Calu3 (cell line): ENCODE measurements at regions not wholly inside any gene's neighbourhood (a gene's known extent, or its start where the extent isn't known, plus 50 kb on each side); places are given as distances from the start of the nearest gene placed in this dataset.

ENCODE experiments used
- BruUV-seq: library from RNA; stranded (reverse); fragments of 400-500 nt; replicated peaks from 2 replicates; lab custom pipeline; 2021; lab: Mats Ljungman, UMichigan
- CTCF ChIA-PET: fragments of 300-600 bp; sonication (Branson Sonifier 250); formaldehyde crosslinking; loops from one replicate; lab custom pipeline; 2022; ENCODE audit warnings: antibody characterized with exemption; lab: Charles Lee
- DNase-seq: peaks from one replicate; pipeline ENCODE4 v3.0.0; 2022
- H3K27ac Mint-ChIP-seq: one replicate; pipeline ENCODE4 v1.8.0; 2022; ENCODE audit warnings: mixed read lengths; ENCODE audit not compliant: unreplicated experiment
- H3K27me3 Mint-ChIP-seq: one replicate; pipeline ENCODE4 v1.8.0; 2022; ENCODE audit warnings: mixed read lengths; ENCODE audit not compliant: unreplicated experiment
- H3K36me3 Mint-ChIP-seq: one replicate; pipeline ENCODE4 v1.8.0; 2022; ENCODE audit warnings: mild to moderate bottlenecking, moderate library complexity, mixed read lengths; ENCODE audit not compliant: insufficient read depth, unreplicated experiment
- H3K4me1 Mint-ChIP-seq: one replicate; pipeline ENCODE4 v1.8.0; 2022; ENCODE audit warnings: mild to moderate bottlenecking, low read depth, mixed read lengths; ENCODE audit not compliant: unreplicated experiment
- H3K4me3 Mint-ChIP-seq: one replicate; pipeline ENCODE4 v1.8.0; 2022; ENCODE audit warnings: mild to moderate bottlenecking, low read depth, moderate library complexity, mixed read lengths; ENCODE audit not compliant: unreplicated experiment
- H3K9me3 Mint-ChIP-seq: one replicate; pipeline ENCODE4 v1.8.0; 2022; ENCODE audit warnings: low read depth, mixed read lengths; ENCODE audit not compliant: unreplicated experiment
- CTCF ChIP-seq: fragments of 200-600 bp; IDR thresholded peaks from one replicate; pipeline ENCODE4 v1.8.0; 2022; ENCODE audit warnings: antibody characterized with exemption; ENCODE audit not compliant: unreplicated experiment
- intact Hi-C: fragments of 100-400 bp; cut with micrococcal nuclease; formaldehyde crosslinking; loops from one replicate; pipeline ENCODE4 v1.10.0; 2022; ENCODE audit not compliant: unreplicated experiment

- Mint-ChIP-seq H3K27ac (no peak overlapping the region), H3K4me3 (no peak overlapping the region), H3K27me3 (no peaks in the 10 kb centered on the region), H3K36me3 (no peaks in the 10 kb centered on the region), H3K4me1 (no peaks in the 10 kb centered on the region), H3K9me3 (no peaks in the 10 kb centered on the region)
- intact Hi-C loops, result no loop called here
- TF ChIP-seq CTCF, result no peak
- DNase-seq, result no peak
- CTCF ChIA-PET, result no interaction called here
- BruUV-seq, result no TSS peak
These were observed 188.6 kb upstream of the NT5E start for GRCh38 chr6:85261271-85261670.

DNA sequence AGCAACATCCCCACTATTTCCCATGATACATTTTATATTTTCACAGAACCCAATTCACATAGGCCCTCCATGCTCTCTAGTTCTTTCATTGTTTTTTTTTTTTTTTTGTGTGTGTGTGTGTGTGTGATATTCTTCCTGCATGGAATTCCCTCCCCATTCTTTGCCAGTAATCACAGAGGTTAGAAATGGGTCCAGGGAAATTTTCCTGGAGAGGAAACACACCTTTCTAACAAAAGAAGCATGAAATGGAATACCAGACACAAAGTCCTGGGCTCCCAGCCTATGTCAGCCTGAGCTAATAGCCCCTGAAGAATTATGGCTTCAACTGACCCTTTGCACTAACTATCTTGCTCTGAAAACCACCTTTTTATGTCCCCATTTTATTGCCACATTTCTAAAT is 194.2 kb upstream of the NT5E start:
- Mint-ChIP-seq H3K4me1 (no peaks in the 10 kb centered on the region), H3K4me3 (no peak overlapping the region), H3K36me3 (no peaks in the 10 kb centered on the region), H3K9me3 (peaks cover 4% of the 10 kb centered on the region), H3K27ac (no peak overlapping the region), H3K27me3 (peaks cover 14% of the 10 kb centered on the region)
- BruUV-seq, result no TSS peak
- no peak for DNase-seq
- TF ChIP-seq CTCF, result no peak
- intact Hi-C loops, result no loop called here
- CTCF ChIA-PET, result interaction anchor here (0.7 kb wide), 1 partner anchor 19 kb away, joined by 7 read pairs; no protein-coding TSS in a partner anchor

- no peak for TF ChIP-seq CTCF
- H3K4me3 Mint-ChIP-seq, result no peak overlapping the region
- H3K9me3 Mint-ChIP-seq, result peaks cover 4% of the 10 kb centered on the region
- no peak for DNase-seq
- intact Hi-C loops, result no loop called here
- no peak overlapping the region for H3K27ac Mint-ChIP-seq
- peaks cover 14% of the 10 kb centered on the region for H3K27me3 Mint-ChIP-seq
- BruUV-seq, result no TSS peak
- CTCF ChIA-PET, result no interaction called here
- H3K4me1 Mint-ChIP-seq, result no peaks in the 10 kb centered on the region
- no peaks in the 10 kb centered on the region for H3K36me3 Mint-ChIP-seq
These were observed 197.3 kb upstream of the NT5E start for GRCh38 chr6:85252552-85252951.

- CTCF ChIA-PET, result no interaction called here
- H3K27ac Mint-ChIP-seq, result no peak overlapping the region
- intact Hi-C loops, result no loop called here
- H3K36me3 Mint-ChIP-seq, result no peaks in the 10 kb centered on the region
- peaks cover 14% of the 10 kb centered on the region for H3K27me3 Mint-ChIP-seq
- DNase-seq, result no peak
- no TSS peak for BruUV-seq
- H3K4me3 Mint-ChIP-seq, result no peak overlapping the region
- H3K4me1 Mint-ChIP-seq, result no peaks in the 10 kb centered on the region
- TF ChIP-seq CTCF, result no peak
- peaks cover 4% of the 10 kb centered on the region for H3K9me3 Mint-ChIP-seq
These were observed 197.8 kb upstream of the NT5E start for GRCh38 chr6:85252085-85252484.
